K562 (cell line): ENCODE measurements at regions not wholly inside any gene's neighbourhood (a gene's known extent, or its start where the extent isn't known, plus 50 kb on each side); places are given as distances from the start of the nearest gene placed in this dataset.
A peak's percentile ranks its signal among the peaks of the same experiment; 100 is the strongest.

ENCODE experiments used
- ATAC-seq: fragments of 200-7000 bp; cut with Tn5 transposase; 3 replicates; pipeline ENCODE4 v1.9.1; 2020; ENCODE audit warnings: moderate library complexity
- BruUV-seq: library from RNA; stranded (reverse); fragments of 400-500 nt; replicated peaks from 2 replicates; lab custom pipeline; 2021; lab: Mats Ljungman, UMichigan
- CTCF ChIA-PET: fragments of 300-600 bp; formaldehyde crosslinking; extraction: SDS; loops from one replicate; lab custom pipeline; 2021; ENCODE audit warnings: low intra/inter-chr PET ratio; lab: Yijun Ruan, JAX
- POLR2A ChIA-PET: fragments of 300-600, 350-650 bp; sonication (Branson Sonifier 250); formaldehyde crosslinking; extraction: SDS; loops from one replicate; lab custom pipeline; 2021; ENCODE audit warnings: antibody characterized with exemption, inconsistent platforms; lab: Yijun Ruan, JAX
- DNase-seq, 4 experiments: peaks; one replicate each; pipeline versions ENCODE4 v3.0.0 to v3.0.0-alpha.2; 2011 to 2018; ENCODE audit warnings: low spot score in 3 of 4, mixed read lengths in 3 of 4; ENCODE audit errors: extremely low read depth in 1 of 4
- FAIRE-seq: peaks from 2 replicates; lab custom pipeline; 2011; peaks lifted over from hg19 to GRCh38; lab: Jason Lieb, UNC
- H2AFZ ChIP-seq: 2 replicates; pipeline ENCODE4 v1.6.0; 2011; ENCODE audit warnings: low read depth, low read length, control low read depth, inconsistent platforms
- H3K27ac ChIP-seq: fragments of 200-600 bp; 3 replicates; pipeline ENCODE4 v1.8.0; 2011; ENCODE audit warnings: low read depth, mild to moderate bottlenecking, control low read depth, inconsistent platforms, low read length, moderate library complexity, mixed read lengths; ENCODE audit errors: extremely low read depth
- H3K27me3 ChIP-seq, 2 experiments: fragments of 300-600 bp in 1 of 2; 2 replicates in 1 of 2; 3 replicates in 1 of 2; pipeline versions ENCODE4 v1.6.0 to v1.8.0; 2011; ENCODE audit warnings: inconsistent platforms in 2 of 2, low read length in 2 of 2, mild to moderate bottlenecking in 1 of 2, mixed read lengths in 1 of 2, moderate library complexity in 1 of 2; ENCODE audit not compliant: control insufficient read depth in 2 of 2, insufficient read depth in 2 of 2
- H3K36me3 ChIP-seq: fragments of 300-600 bp; 3 replicates; pipeline ENCODE4 v1.8.0; 2011; ENCODE audit warnings: mild to moderate bottlenecking, low read length, inconsistent platforms; ENCODE audit not compliant: control insufficient read depth, insufficient read depth
- H3K4me1 ChIP-seq, 2 experiments: fragments of 200-600 bp in 1 of 2; replicated peaks in 1 of 2; 2 replicates in 1 of 2; 3 replicates in 1 of 2; pipeline versions ENCODE4 v1.5.1 to v1.8.0; 2011; ENCODE audit warnings: inconsistent platforms in 2 of 2, low read length in 2 of 2, mild to moderate bottlenecking in 1 of 2, mixed read lengths in 1 of 2, moderate library complexity in 1 of 2; ENCODE audit not compliant: control insufficient read depth in 2 of 2, insufficient read depth in 2 of 2
- H3K4me2 ChIP-seq: 2 replicates; pipeline ENCODE4 v1.6.1; 2011; ENCODE audit warnings: low read length, control low read depth, inconsistent platforms, mixed read lengths; ENCODE audit not compliant: insufficient read depth
- H3K4me3 ChIP-seq: fragments of 200-600 bp; sonication (generic), shearing (Covaris generic); 2 replicates; pipeline ENCODE4 v1.5.1; 2016; ENCODE audit warnings: control low read depth, inconsistent platforms
- H3K79me2 ChIP-seq: fragments of 200-600 bp; 3 replicates; pipeline ENCODE4 v1.8.0; 2011; ENCODE audit warnings: low read length, inconsistent platforms; ENCODE audit not compliant: control insufficient read depth, insufficient read depth
- H3K9ac ChIP-seq, 2 experiments: 2 replicates each; pipeline versions ENCODE4 v1.6.0 to v1.6.1; 2011; ENCODE audit warnings: low read depth in 2 of 2, low read length in 2 of 2, control low read depth in 1 of 2, inconsistent platforms in 1 of 2, mild to moderate bottlenecking in 1 of 2, mixed read lengths in 1 of 2; ENCODE audit not compliant: insufficient read depth in 1 of 2
- H3K9me1 ChIP-seq: one replicate; pipeline ENCODE4 v1.6.0; 2011; ENCODE audit warnings: inconsistent platforms, mild to moderate bottlenecking, low read length, moderate library complexity; ENCODE audit not compliant: control insufficient read depth, insufficient read depth
- H3K9me3 ChIP-seq: replicated peaks from 2 replicates; pipeline ENCODE4 v1.5.1; 2011; ENCODE audit warnings: low read depth, low read length, inconsistent platforms; ENCODE audit not compliant: control insufficient read depth, insufficient read depth
- H4K20me1 ChIP-seq: replicated peaks from 2 replicates; pipeline ENCODE4 v1.6.1; 2011; ENCODE audit warnings: low read length, inconsistent platforms, mixed read lengths; ENCODE audit not compliant: control insufficient read depth, insufficient read depth
- C11orf30 ChIP-seq: fragments of 450-650 bp; IDR thresholded peaks from 2 replicates; pipeline ENCODE4 v1.6.1; 2016; ENCODE audit warnings: low read depth, mild to moderate bottlenecking
- CEBPB ChIP-seq: fragments of 450-650 bp; IDR thresholded peaks from 2 replicates; pipeline ENCODE4 v1.6.1; 2016; ENCODE audit warnings: missing genetic modification characterization, missing compliant biosample characterization
- FUS ChIP-seq: fragments of 200-400 bp; formaldehyde crosslinking; optimal IDR thresholded peaks from 2 replicates; pipeline ENCODE3; 2017; ENCODE audit warnings: low read depth, low read length
- KLF10 ChIP-seq: fragments of 250-450 bp; sonication (Bioruptor Pico); IDR thresholded peaks from 2 replicates; pipeline ENCODE4 v1.6.1; 2021; ENCODE audit warnings: matching md5 sums
- MEIS2 ChIP-seq: fragments of 450-650 bp; IDR thresholded peaks from 2 replicates; pipeline ENCODE4 v1.6.1; 2014; ENCODE audit warnings: mild to moderate bottlenecking; ENCODE audit not compliant: partially characterized antibody
- ZFX ChIP-seq: sonication (generic); formaldehyde crosslinking; IDR thresholded peaks from 2 replicates; pipeline ENCODE4 v1.8.0; 2022; ENCODE audit warnings: mild to moderate bottlenecking, missing genetic modification reagents, moderate library complexity
- ZNF253 ChIP-seq: fragments of 250-450 bp; sonication (Bioruptor Pico); conservative IDR thresholded peaks from 2 replicates; pipeline ENCODE4 v1.6.1; 2021; ENCODE audit warnings: mild to moderate bottlenecking
- ZNF316 ChIP-seq: fragments of 450-650 bp; IDR thresholded peaks from 2 replicates; pipeline ENCODE4 v1.6.1; 2016
- ZNF76 ChIP-seq: fragments of 250-450 bp; sonication (Bioruptor Pico); IDR thresholded peaks from 2 replicates; pipeline ENCODE4 v1.4.0; 2020; ENCODE audit warnings: mild to moderate bottlenecking, moderate library complexity, borderline replicate concordance
- ZNF766 ChIP-seq: fragments of 200-800 bp; sonication (Bioruptor generic); conservative IDR thresholded peaks from 2 replicates; pipeline ENCODE4 v1.6.1; 2016; ENCODE audit warnings: missing genetic modification characterization, missing compliant biosample characterization
- WGBS: fragments of 100-300 bp; shearing (Covaris generic); methylation state at CpG from one replicate; pipeline ENCODE4 v1.1.6; 2016; ENCODE audit warnings: low coverage, mixed read lengths; ENCODE audit not compliant: insufficient coverage; ENCODE audit errors: missing lambda C conversion rate; 5-methylcytosine and 5-hydroxymethylcytosine counted together
- in situ Hi-C: fragments of 300-500 bp; cut with MboI; formaldehyde crosslinking; loops from 4 replicates; pipeline ENCODE4 v1.15.0; 2018; ENCODE audit warnings: inconsistent platforms, mixed read lengths
- intact Hi-C: fragments of 100-400 bp; cut with micrococcal nuclease; formaldehyde crosslinking; loops from 2 replicates; pipeline ENCODE4 v1.14.2; 2022
- TF ChIP-seq, protein P1 (sequence below), 2 experiments: IDR thresholded peaks; 2 replicates each; pipeline ENCODE4 v1.6.1; 2012; ENCODE audit warnings: improper control_type of control experiment in 2 of 2, low read depth in 2 of 2, low read length in 2 of 2, borderline replicate concordance in 1 of 2
- TF ChIP-seq, protein P2 (sequence below), 2 experiments: fragments of 450-650 bp; conservative IDR thresholded peaks; 2 replicates each; pipeline ENCODE4 v1.6.1; 2017; ENCODE audit warnings: mild to moderate bottlenecking in 2 of 2, moderate library complexity in 2 of 2
- TF ChIP-seq, protein P3 (sequence below), 2 experiments: fragments of 200-800 bp in 1 of 2; sonication (Bioruptor generic) in 1 of 2; sonication (generic) in 1 of 2; formaldehyde crosslinking in 1 of 2; IDR thresholded peaks in 1 of 2; conservative IDR thresholded peaks in 1 of 2; 2 replicates each; pipeline versions ENCODE4 v1.5.0 to v1.6.1; 2016 to 2020; ENCODE audit warnings: missing compliant biosample characterization in 1 of 2, missing genetic modification characterization in 1 of 2, missing genetic modification reagents in 1 of 2
- TF ChIP-seq, protein P4 (sequence below): fragments of 450-650 bp; formaldehyde crosslinking; IDR thresholded peaks from 2 replicates; pipeline ENCODE4 v1.4.0; 2020; ENCODE audit warnings: mild to moderate bottlenecking
- TF ChIP-seq, protein P5 (sequence below): fragments of 450-650 bp; IDR thresholded peaks from 2 replicates; pipeline ENCODE4 v1.6.1; 2016

DNA sequence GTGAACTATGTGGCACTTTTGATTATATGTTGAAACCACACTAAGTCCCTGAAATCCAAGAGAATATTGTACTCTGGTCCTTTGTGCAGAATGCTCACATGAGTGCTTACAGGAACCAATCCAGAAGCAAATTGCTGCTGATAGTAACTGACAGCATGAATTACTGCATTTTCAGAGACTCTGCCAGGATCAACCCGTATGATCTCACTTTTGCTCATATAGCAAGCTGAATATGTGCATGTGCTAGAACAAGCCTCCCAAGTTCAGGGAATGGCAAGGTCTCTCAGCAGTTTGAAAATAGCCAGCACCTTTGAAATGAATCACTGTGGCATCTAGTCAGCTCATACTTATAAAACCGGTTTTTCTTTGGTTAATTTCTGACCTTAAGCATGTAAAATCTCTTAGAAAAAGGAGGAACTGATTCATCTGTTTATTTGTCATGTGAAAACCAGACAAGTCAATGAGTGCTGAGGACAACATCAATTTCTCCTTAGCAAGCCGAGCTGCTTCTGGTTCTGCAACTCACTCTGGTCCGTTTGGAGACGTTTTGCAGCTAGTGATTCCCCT, 215.7 kb upstream of the ELL2 start:
- Histone ChIP-seq H3K9me3 (no peaks in the 10 kb centered on the region), H3K36me3 (no peaks in the 10 kb centered on the region), H3K4me1 (no peaks in the 10 kb centered on the region; a peak in 1 of 5 replicates), H3K27me3 (peaks cover 6% of the 10 kb centered on the region in 2 experiments; a peak in 2 of 5 replicates), H3K4me2 (no peak overlapping the region), H2AFZ (no peak overlapping the region), H3K4me3 (no peak overlapping the region), H3K9ac (no peak overlapping the region), H3K27ac (no peak overlapping the region), H4K20me1 (no peaks in the 10 kb centered on the region), H3K79me2 (no peaks in the 10 kb centered on the region), H3K9me1 (no peaks in the 10 kb centered on the region)
- BruUV-seq, result no TSS peak
- in situ Hi-C loops (no loop called here), intact Hi-C loops (loop anchor here (10.0 kb wide), 1 partner anchor 157 kb away; no protein-coding TSS in a partner anchor)
- no peak for DNase-seq
- POLR2A ChIA-PET, result interaction anchor here (1.0 kb wide), 1 partner anchor 16 kb away, joined by 3 read pairs; no protein-coding TSS in a partner anchor
- WGBS, result 0% methylated on average over 5 of the region's 5 CpGs
- FAIRE-seq, result no peak
- ATAC-seq, result no peak
- CTCF ChIA-PET, result no interaction called here
- TF ChIP-seq ZFX (CRISPR knock-in tag) (no peak), KLF10 (CRISPR knock-in tag) (no peak), CEBPB (tag) (no peak), ZNF766 (CRISPR knock-in tag) (no peak), C11orf30 (no peak), FUS (no peak), MEIS2 (peak; percentile 82), ZNF316 (no peak), ZNF253 (CRISPR knock-in tag) (no peak), ZNF76 (no peak)
- TF ChIP-seq, protein P1, sequence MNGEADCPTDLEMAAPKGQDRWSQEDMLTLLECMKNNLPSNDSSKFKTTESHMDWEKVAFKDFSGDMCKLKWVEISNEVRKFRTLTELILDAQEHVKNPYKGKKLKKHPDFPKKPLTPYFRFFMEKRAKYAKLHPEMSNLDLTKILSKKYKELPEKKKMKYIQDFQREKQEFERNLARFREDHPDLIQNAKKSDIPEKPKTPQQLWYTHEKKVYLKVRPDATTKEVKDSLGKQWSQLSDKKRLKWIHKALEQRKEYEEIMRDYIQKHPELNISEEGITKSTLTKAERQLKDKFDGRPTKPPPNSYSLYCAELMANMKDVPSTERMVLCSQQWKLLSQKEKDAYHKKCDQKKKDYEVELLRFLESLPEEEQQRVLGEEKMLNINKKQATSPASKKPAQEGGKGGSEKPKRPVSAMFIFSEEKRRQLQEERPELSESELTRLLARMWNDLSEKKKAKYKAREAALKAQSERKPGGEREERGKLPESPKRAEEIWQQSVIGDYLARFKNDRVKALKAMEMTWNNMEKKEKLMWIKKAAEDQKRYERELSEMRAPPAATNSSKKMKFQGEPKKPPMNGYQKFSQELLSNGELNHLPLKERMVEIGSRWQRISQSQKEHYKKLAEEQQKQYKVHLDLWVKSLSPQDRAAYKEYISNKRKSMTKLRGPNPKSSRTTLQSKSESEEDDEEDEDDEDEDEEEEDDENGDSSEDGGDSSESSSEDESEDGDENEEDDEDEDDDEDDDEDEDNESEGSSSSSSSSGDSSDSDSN (IDR thresholded peaks at IDR 0.05; ENCODE audit: borderline replicate concordance in 1 of 2, low read depth in 2 of 2, low read length in 2 of 2), result no peak
- TF ChIP-seq, protein P2, sequence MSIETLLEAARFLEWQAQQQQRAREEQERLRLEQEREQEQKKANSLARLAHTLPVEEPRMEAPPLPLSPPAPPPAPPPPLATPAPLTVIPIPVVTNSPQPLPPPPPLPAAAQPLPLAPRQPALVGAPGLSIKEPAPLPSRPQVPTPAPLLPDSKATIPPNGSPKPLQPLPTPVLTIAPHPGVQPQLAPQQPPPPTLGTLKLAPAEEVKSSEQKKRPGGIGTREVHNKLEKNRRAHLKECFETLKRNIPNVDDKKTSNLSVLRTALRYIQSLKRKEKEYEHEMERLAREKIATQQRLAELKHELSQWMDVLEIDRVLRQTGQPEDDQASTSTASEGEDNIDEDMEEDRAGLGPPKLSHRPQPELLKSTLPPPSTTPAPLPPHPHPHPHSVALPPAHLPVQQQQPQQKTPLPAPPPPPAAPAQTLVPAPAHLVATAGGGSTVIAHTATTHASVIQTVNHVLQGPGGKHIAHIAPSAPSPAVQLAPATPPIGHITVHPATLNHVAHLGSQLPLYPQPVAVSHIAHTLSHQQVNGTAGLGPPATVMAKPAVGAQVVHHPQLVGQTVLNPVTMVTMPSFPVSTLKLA (conservative IDR thresholded peaks at IDR 0.05), result no peak
- TF ChIP-seq, protein P3, sequence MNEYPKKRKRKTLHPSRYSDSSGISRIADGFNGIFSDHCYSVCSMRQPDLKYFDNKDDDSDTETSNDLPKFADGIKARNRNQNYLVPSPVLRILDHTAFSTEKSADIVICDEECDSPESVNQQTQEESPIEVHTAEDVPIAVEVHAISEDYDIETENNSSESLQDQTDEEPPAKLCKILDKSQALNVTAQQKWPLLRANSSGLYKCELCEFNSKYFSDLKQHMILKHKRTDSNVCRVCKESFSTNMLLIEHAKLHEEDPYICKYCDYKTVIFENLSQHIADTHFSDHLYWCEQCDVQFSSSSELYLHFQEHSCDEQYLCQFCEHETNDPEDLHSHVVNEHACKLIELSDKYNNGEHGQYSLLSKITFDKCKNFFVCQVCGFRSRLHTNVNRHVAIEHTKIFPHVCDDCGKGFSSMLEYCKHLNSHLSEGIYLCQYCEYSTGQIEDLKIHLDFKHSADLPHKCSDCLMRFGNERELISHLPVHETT (CRISPR knock-in tag; conservative IDR thresholded peaks at IDR 0.05 in 1 of 2, IDR thresholded peaks at IDR 0.05 in 1 of 2), result no peak
- TF ChIP-seq, protein P4, sequence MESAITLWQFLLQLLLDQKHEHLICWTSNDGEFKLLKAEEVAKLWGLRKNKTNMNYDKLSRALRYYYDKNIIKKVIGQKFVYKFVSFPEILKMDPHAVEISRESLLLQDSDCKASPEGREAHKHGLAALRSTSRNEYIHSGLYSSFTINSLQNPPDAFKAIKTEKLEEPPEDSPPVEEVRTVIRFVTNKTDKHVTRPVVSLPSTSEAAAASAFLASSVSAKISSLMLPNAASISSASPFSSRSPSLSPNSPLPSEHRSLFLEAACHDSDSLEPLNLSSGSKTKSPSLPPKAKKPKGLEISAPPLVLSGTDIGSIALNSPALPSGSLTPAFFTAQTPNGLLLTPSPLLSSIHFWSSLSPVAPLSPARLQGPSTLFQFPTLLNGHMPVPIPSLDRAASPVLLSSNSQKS (CRISPR knock-in tag), result no peak
- TF ChIP-seq, protein P5, sequence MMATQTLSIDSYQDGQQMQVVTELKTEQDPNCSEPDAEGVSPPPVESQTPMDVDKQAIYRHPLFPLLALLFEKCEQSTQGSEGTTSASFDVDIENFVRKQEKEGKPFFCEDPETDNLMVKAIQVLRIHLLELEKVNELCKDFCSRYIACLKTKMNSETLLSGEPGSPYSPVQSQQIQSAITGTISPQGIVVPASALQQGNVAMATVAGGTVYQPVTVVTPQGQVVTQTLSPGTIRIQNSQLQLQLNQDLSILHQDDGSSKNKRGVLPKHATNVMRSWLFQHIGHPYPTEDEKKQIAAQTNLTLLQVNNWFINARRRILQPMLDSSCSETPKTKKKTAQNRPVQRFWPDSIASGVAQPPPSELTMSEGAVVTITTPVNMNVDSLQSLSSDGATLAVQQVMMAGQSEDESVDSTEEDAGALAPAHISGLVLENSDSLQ, result peak; percentile 62; the same call in 1 of the 2 replicates
